NCI-H226 (cell line): ENCODE measurements at regions not wholly inside any gene's neighbourhood (a gene's known extent, or its start where the extent isn't known, plus 50 kb on each side); places are given as distances from the start of the nearest gene placed in this dataset.

Experiments used
- DNase-seq: peaks from one replicate; pipeline ENCODE4 v3.0.0-alpha.2; 2015

GRCh38 chr3:24853685-24854490 is 359.2 kb upstream of the THRB start:
- DNase-seq: no peak

- DNase-seq: no peak
These were observed 360.1 kb upstream of the THRB start for GRCh38 chr3:24854748-24855147.

- DNase-seq: no peak
These were observed 363.3 kb upstream of the THRB start for GRCh38 chr3:24857945-24858344.

GRCh38 chr3:24863215-24863614 is 368.6 kb upstream of the THRB start:
- DNase-seq: no peak

- peak; percentile 1 for DNase-seq
These were observed 373.1 kb upstream of the THRB start for GRCh38 chr3:24867783-24868182.

GRCh38 chr3:24881239-24881638 is 386.6 kb upstream of the THRB start:
- no peak for DNase-seq

- no peak for DNase-seq
These were observed 391.9 kb upstream of the THRB start for GRCh38 chr3:24886501-24886900.

- DNase-seq: no peak
These were observed 395.4 kb upstream of the THRB start for GRCh38 chr3:24890012-24890411.

- no peak for DNase-seq
These were observed 404.7 kb upstream of the THRB start for GRCh38 chr3:24899373-24899772.

GRCh38 chr3:24899901-24900603 is 405.4 kb upstream of the THRB start:
- no peak for DNase-seq

- DNase-seq: no peak
These were observed 410.6 kb upstream of the THRB start for GRCh38 chr3:24905266-24905665.

- no peak for DNase-seq
These were observed 412.5 kb upstream of the THRB start for GRCh38 chr3:24907106-24907505.

GRCh38 chr3:24911076-24911475 is 416.4 kb upstream of the THRB start:
- no peak for DNase-seq

- no peak for DNase-seq
These were observed 421.0 kb upstream of the THRB start for GRCh38 chr3:24915639-24916038.

GRCh38 chr3:24917908-24918307 is 423.3 kb upstream of the THRB start:
- DNase-seq: no peak

GRCh38 chr3:24923570-24923969 is 428.9 kb upstream of the THRB start:
- DNase-seq: no peak

GRCh38 chr3:24929521-24929920 is 434.9 kb upstream of the THRB start:
- no peak for DNase-seq

- DNase-seq: no peak
These were observed 438.8 kb upstream of the THRB start for GRCh38 chr3:24933401-24933800.

GRCh38 chr3:24936574-24936973 is 441.9 kb upstream of the THRB start:
- no peak for DNase-seq

GRCh38 chr3:24937228-24937627 is 442.6 kb upstream of the THRB start:
- DNase-seq: no peak

- no peak for DNase-seq
These were observed 443.1 kb upstream of the THRB start for GRCh38 chr3:24937780-24938179.

GRCh38 chr3:24943961-24944360 is 449.3 kb upstream of the THRB start:
- DNase-seq: no peak

- no peak for DNase-seq
These were observed 450.3 kb upstream of the THRB start for GRCh38 chr3:24944805-24945520.

GRCh38 chr3:24945563-24945962 is 450.9 kb upstream of the THRB start:
- DNase-seq: no peak
